Ramos (cell line): ENCODE measurements at regions not wholly inside any gene's neighbourhood (a gene's known extent, or its start where the extent isn't known, plus 50 kb on each side); places are given as distances from the start of the nearest gene placed in this dataset.

Experiments used
- in situ Hi-C: fragments of 300-500 bp; cut with MboI; formaldehyde crosslinking; loops from one replicate; pipeline ENCODE4 v1.14.3; 2022; ENCODE audit warnings: low sequenced_read_pairs; ENCODE audit not compliant: unreplicated experiment

DNA sequence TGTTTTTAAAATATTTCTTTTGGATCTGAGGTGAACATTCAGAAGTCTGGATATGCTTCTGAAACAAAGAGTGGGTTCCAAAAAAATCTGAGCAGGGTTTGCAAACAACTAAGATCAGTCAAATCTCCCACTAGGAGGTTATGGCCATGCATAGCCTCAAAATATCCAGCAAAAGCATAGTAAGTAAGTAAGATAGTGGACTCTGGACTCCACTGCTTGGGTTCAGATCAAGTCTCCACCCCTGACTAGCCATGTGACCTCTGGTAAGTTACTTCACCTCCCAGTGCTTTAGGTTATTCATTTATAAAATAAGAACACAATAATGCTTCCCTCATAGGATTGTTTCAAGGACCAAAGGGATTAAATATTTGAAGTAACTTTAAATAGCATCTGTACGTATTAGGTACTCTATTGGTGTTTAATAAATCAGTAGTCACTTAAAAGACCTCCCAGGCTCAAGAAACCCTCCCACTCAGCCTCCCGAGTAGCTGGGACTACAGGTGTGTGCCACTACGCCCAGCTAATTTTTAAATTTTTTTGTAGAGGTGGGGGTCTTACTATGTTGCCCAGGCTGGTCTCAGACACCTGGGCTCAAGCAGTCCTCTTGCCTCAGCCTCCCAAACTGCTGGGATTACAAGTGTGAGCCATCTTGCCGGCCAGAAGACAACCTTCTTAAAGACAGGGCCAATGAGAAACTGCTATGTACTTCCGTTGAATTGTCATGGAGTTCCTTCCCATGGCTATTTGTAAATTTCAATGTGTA is 95.7 kb upstream of the SOX5 start:
- in situ Hi-C loops: no loop called here

DNA sequence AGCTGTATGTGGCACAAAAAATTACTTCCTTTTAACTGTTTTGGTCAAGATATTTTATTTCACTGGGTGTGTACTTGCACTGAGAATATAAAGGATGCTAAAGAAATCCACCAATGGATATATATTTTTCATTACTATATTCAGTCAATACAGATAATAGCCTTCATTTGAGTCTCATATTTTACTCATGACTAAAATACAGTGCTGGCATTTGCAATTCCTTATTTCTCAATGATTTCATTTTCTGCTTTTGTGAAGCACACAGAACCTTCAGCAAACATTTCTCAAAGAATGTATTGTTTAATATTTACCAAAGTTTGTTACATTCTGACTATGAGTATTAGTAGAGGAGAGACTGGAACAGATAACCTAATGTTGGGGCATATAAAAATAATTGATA is 93.2 kb upstream of the SOX5 start:
- in situ Hi-C loops: no loop called here

DNA sequence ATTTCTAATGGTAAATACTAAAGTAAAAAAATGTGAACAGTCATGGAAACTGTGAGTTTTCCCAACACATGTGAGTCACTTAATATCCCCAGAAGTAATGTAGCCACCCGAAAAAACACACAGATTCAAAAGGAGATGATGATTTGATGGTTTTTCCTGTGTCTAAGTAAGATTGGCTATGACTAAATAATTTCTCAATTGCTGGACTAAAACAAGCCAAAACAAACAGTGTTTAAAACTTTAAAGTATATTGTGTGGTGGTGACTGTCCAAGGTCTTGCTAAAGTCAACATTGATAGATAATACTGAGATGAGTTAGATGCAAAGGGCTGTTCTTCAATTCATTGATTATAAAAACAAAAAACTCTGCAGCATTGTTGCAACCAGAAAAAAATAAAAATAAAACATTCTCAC is 89.6 kb upstream of the SOX5 start:
- in situ Hi-C loops: no loop called here

DNA sequence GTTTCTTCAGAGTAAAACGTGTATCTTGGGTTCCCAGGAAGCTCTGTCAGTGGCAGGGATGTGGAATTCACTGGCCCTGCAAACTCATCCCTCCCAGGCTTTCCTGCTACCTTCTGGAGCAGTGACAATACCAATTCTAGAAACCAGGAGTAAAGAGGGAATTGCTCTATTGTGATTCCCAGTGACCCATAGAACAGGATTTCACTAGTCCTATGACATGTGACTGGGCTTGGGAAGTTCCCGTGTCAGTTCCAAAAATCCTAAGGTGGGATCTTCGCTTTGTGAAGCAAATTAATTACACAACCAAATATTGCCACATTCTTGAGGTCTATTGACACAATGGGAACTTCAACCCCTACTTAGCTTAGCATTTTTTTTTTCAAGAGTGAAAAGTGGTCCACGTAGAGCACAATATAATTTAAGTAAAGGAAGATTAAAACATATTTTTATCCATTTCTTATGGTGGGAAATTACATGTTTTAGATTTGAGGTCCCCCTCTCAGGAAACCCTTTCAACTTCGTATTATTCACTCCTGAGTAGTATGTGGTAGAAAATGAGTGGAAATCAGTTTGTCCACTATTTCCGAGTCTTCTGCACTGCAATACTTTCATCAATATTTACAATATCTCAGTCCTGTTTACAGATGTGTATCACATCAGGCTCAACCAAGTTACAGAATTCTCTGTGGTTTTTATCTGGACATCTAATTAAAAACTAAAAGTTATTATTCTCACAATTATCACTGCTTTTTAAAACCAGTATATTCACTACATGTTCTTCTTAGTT is 88.9 kb upstream of the SOX5 start:
- in situ Hi-C loops: no loop called here

DNA sequence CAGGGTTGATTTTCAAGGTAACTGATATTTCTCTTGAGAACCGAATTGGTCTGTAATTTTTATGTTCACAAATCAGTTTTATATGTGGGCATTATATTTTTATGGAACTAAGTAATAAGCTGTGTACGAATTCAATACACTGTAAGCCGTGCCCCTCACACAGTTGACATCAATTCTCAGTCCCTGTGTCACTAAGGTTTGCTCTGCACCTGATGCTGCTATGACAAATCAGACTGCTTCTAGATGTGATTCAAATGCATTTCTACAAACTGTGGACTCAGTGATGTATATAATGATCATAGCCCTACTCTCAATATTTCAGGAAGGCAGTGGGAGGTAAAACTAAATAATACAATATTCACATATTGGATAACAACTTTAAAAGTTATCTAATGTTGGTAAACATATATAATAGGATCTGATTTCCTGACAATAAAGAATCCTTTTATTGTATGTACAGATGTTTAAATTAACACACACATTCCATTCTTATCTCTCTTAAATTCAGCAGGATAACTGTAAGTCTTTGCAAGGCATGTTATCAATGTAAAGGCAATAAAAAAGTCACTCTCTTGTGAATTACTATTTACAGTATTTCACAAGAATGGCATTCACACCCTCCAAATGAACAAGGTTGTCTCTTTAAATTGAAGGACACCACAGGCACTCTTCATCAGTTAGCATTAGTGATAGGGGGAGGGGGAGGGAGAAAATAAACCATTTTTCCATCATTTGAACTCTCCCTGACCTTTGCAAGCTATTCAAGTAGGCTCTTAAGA is 87.2 kb upstream of the SOX5 start:
- in situ Hi-C loops: no loop called here

DNA sequence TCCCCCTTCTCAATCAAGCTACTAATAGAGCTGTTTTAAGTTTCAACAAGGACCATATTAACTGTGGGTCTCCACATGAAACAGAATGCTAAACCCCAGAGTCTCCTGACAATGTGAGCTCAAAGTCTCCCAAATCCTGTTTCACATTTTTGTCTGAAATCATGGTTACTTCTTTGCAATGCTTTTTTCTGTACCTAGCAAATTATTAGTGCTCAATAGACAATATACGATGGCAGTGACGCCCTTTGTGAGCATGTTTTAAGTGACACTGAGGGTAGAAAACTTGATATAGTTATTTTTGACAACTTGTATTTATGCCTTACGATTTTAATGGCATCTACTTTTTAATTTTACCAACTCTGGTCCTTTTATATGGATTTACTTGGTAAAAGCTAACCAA is 85.4 kb upstream of the SOX5 start:
- in situ Hi-C loops: no loop called here

DNA sequence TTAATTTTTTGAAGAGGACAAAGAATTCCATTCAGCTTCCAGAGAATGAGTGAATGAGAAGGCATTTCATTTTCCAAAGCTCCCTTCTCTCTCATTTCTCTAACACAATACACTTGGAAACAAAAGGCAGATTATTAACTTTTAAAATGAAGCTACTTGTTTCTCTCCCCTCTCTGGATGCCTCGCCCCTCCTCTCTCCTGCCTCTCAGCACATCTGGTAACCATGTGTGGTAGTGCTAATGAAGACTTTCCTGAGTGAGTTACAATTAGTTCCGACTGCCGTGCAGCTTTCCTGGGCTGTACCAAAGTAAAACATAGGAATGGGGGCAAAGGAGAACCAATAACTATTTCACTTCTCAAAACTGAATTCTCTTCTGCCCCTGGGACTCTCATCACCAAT is 84.7 kb upstream of the SOX5 start:
- in situ Hi-C loops: no loop called here

DNA sequence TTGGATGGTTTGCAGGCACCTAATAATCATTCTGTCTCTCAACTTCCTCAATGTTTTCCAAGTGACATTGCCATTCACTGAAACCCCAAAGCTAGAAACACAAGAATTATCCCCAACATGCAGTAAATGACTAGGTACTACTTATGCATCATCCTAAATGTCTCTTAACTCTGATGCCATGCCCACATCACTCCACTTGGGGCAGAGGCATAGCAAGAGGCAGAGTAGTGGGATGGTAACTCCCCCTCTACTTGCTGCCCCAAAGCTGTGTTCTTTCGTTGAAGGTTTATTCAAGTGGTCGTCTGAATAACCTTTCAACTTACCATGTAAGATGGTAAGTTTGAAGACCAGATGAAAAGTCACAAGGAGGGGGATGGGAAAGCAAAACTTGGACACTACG is 77.9 kb upstream of the SOX5 start:
- in situ Hi-C loops: no loop called here

DNA sequence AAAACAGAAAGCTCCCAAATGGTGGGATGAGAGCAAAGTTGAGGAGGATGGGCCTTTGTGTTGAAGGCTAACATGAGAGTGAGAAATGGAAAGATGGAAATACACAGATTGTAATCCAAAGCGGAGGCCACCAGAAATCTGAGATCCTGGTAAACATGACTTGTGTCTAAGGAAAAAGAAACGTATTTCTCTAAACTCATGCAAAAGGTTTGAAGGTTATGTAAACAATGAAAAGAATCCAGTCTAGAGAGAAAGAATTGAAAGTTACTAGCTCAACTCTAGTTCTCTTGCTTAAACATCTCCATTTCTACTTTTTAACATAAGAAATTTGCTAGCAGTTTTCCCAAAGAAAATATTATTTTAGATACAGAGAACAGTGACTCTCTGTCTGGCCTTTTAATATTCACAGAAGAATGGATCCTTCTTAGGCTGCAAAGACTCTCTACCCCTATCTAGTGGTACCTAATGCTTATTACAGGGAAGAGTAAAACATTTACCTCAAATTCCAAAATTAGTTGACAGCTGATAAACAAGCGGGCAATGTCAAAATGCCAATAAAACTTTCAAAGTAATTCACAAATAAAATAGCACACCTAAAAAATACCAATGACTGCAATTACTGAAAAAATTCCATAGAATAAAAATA is 75.8 kb upstream of the SOX5 start:
- in situ Hi-C loops: no loop called here

DNA sequence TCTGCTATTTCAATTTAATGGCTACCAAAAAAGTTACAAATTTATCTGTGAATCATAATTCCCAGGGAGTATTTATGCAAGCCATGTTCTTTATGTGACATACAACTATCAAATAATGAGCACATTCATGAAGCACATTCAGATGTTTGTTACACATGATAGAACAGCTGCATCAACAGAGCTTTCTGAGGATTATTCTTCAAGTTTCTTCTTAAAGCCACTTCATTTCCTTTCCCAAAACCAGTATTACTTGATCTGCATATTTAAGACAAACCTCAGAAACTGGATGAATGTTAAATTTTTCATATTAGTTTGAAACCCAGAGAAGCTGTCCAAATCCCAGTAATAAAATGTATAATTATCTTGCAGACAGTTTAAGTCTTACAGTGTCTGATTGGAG is 73.6 kb upstream of the SOX5 start:
- in situ Hi-C loops: no loop called here

DNA sequence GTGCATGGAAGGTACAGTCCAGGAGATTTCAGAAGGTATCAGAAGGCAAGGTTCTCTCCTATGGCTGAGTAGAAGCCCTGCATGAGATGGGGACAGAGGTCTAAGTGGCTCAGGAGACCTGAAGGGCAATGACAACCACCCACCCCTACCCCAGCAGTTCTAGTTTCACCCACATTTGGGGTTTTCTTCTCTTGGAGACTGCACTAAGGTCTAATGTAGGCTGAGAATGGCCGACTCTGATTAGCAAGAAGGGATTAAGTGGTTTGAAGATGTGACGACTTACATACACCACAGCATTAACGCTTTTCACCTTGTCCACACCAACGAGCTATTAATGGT is 71.7 kb upstream of the SOX5 start:
- in situ Hi-C loops: no loop called here

DNA sequence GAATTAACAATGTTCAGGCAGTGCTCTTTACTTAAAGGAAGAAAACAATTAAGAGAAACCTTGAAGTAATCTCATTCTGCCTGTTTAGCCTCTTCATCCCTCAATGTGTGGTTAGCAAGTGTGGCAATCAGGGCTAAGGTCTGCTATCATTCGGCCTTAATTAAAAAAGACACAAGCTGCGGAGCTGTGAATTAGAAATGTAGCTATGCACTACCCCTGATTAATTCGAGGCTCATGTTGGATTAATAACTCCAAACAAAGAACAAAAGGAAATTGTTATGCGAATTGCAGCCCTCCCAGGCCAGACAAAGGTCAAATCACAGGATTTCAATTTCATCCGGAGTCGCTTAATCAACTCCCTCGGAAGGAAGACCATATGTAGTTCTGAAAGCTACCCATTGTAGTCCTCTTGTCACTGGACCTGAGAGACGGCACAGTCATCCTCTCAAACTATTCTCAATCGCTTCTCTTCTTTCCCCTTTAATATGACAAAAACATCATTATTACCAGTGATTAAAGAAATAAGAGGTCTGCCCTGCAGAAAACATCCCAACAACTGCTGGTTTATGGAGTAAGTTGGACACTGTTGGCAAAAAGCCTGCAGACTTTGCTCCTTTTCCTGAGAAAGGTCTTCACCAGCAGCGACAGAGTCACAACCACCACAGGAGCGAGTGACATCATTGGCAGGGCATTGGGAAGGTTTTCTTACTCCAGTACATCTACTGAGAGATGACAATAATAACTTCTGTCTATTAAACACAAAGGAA is 71.1 kb upstream of the SOX5 start:
- in situ Hi-C loops: no loop called here

DNA sequence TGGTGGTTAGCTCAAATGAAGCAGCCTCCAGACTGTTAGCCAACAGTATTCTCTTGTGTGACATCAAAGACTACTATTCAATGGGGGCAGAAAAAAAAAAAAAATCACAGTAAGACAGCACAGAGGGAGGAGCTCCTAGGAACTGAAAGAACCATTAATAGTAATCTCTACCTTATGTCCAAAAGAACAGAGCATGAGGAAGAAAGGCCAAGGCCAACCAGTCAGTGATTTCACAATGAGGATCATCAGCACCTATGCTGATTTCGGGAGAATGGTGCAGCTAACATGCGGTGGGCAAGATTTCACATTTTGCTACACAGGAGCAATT is 66.3 kb upstream of the SOX5 start:
- in situ Hi-C loops: no loop called here

DNA sequence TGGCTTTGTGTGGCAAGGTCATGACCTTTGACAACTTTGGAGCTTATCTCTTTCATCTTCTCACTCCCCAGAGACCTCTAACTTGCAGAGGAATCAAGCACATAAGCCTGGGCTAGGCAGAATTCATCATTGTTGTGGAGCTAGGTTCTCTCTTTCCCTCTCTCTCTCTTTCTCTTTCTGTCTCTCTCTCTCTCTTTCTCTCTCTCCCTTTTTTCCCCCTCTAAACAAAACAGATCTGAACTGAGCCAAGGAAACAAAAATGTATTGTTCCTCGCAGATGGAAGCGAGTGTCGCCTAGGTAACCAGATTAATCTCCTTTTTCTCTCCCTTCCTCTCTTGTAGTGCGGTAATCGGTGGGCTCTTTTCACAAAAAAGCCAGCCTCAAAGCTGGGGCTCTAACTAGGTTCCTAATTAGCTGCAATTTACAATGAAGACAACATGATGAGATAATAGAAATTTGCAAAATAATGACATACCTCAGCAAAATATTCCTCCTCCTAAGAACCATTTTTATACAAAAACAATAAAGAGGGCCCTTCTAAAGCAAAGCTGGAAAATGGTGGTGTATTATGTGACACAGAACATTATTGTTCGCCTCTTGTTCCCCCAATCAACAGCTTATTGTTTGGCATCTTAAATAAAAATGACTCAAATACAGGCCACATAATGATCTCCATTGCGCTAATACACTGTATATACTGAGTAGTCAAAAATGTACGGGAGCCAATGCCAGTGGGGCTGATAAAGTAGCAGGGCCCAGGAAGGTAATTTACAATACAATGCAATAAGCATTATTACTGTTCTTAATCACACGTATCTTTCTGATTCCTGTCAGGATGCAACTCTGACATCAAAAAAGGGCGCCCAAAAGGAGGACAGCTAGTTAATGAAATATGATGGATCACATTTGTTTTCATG is 65.7 kb upstream of the SOX5 start:
- in situ Hi-C loops: no loop called here

DNA sequence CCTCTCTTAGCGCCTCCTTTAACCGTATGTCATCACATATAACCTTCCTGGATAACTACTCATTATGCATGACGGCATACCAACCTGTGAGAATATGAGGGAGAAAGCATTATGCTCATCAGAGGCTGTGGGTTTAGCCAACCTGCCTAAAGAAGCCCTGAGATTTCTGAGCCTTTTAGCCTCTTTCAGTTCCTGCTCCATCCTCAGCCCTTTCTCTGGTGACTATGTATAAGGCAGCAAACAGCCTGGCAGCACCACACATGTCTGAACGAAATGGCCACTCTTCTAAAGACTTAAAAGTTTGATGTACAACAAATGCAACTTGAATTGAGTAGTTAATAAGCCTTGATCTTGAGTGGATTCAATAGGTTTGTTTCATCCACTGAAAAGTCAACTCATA is 64.8 kb upstream of the SOX5 start:
- in situ Hi-C loops: no loop called here

DNA sequence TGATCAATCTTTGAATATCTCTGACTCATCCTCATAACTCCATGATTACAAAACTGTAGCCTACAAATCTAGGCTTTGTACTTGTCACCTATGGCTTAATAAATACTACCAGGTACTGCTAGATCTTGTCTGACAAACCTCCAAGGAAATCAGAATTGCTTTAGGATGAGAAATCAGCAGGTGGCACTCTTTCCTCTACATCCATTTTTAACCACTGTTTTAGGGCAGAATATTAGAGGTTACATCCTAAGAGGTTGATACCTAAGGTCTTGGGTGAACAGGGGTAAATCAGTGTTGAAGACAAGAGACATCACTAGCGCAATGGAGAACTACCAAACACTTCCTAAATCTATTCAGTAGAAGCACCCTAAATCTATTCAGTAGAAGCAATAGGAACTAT is 63.1 kb upstream of the SOX5 start:
- in situ Hi-C loops: no loop called here

DNA sequence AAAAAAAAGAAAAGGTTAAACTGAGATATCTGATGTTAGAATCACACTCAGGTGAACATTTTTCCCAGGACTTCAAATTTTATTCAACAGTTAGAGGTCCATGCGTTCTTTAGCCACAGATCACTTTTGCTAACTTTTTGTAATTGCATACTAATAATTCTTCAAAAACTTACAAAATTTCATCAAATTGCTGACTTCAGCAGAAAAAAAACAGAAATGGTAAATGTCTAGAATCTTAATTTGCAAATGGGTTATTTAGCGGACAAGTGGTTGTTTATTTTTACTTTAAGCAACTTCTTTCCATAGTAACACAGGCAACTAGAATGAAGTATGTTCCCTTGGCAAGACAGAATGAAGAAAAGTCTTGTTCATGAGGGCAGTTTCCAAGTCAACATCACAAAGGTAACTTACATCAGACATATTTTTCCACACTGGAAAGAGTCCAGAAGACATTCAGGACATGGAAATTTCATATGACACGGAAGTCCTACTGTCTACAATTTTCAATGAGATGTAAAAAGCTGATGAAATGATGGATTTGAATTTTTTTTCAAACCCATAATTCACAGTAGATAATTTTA is 62.5 kb upstream of the SOX5 start:
- in situ Hi-C loops: no loop called here

DNA sequence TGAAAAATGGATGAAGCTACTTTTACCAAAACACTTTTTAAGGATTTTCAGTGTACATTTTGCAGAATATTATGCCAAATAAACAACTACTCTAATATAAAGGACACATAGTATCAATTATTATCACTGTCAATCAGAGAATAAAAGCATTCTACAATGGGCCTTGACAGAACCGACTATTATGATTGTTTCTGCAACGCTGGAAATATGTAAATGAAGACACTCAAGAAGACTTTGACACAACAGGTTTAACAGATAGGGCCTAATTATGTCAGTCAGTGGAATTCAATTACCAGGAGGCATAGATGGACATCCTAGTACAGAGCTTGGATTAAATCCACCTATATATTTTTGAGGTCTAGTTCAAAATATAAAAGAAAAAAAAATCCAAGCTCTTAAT is 58.7 kb upstream of the SOX5 start:
- in situ Hi-C loops: no loop called here
